Epidermal melanocyte (primary cell): ENCODE measurements at regions not wholly inside any gene's neighbourhood (a gene's known extent, or its start where the extent isn't known, plus 50 kb on each side); places are given as distances from the start of the nearest gene placed in this dataset.

ENCODE experiments used
- DNase-seq: peaks from one replicate; pipeline ENCODE4 v3.0.0; 2011; ENCODE audit warnings: low spot score; ENCODE audit not compliant: insufficient read length

DNA sequence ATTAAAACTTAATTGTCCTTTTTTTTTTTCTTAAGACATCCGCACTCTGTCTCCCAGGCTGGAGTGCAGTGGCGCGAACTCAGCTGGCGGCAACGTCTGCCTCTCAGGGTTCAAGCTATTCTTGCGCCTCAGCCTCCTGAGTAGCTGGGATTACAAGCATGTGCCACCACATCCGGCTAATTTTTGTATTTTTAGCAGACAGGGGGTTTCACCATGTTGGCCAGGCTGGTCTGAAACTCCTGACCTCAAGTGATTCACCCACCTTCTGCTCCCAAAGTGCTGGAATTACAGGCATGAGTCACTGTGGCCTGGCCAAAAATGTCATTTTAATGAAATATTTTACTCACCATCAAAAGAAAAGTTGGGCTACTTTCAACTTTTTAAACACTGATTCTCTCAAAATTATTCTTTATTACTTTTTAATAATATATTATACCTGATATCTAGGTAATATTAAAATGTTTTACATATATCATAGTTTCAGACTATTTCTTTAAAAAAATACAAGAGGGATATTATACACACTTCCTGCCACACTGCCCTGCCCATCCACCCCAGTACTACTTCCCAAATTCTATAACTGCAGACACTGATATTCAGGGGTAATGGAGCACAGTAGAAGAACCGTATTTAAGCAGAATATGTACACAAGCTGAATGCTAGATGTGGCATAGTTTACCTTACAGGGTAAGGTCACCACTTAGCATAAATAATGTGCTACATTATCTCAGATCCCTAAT, 723.9 kb upstream of the ZNF385D start:
- DNase-seq = no peak

DNA sequence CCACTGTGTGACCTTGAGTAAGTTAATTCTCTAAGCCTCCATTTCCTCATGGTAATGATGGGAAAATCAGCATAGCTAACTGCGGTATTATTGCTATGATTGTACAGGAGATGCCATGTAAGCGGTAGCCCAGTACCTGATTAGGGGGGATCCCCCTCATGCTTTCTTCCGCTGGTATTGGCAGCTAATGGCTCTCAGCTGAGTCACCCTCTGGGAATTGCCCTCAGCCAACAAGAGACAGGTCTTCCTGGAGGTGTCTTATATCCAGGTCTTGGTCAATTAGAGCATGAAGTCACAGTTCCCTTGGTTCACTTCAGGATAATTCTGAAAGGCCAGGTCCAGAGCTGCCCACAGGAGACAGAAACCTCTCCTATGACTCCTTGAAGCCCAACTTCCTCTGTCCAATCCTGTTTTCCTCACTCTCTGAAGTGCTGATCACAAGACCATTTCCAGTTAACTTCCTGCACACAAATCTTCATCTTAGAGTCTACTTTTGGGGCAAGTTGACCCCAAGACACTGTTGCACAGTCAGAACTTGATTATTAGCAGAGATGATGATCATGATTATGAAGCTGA, 724.7 kb upstream of the ZNF385D start:
- no peak for DNase-seq

DNA sequence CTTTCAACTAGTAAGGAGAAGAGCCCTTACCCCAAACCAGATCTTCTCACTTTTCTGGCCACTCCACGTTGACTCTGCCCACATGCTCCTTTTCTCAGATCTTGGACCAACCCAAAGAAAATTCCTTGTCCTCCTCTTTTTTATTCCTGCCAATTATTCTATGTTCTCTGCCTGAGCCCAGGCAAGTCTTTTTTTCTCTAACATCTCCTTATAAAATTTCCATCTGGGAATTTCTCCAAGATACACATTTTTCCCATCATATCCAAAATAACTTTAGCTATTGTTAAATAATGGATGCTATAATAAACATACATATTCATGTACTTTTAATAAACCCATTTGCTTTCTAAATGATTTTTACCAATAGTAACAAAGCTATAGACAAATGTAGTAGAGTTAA, 726.0 kb upstream of the ZNF385D start:
- DNase-seq = no peak

DNA sequence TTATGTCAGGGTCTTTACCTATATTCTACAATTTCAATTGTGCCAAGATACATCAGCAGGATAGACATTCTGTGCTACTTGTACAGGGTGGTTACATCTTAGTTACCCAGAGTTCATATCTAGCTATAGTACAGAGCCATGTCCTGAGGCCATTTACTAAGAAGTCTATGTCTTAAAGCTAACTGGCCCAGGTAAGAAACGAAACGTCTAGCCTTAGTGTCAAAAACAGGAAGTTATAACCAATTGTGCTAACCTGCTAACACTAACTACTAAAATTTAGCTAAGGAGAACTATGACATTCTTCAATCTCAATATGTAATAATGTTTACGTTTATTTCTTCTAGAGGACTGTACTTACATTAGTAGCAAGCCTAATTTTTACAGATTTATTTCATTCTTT, 717.2 kb upstream of the UBE2E2 start:
- DNase-seq = no peak

DNA sequence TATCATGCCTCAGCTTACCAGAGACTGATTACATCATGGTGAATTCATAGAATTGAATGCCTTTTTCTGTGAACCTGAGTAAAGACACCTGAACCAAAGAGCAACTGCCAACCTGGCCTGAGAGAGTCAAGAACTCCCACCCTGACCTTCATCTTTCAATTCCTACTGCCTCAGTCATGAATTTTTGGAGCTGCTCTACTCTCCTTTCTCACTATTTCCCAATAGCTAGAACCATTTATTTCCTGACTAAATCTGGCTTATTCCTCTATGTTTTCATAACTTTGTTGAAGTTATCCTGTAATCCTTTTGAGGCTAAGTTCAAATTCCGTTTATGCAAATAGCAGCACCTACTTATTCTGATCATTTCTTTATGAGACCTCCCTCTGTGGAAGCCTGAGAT, 712.4 kb upstream of the UBE2E2 start:
- no peak for DNase-seq

DNA sequence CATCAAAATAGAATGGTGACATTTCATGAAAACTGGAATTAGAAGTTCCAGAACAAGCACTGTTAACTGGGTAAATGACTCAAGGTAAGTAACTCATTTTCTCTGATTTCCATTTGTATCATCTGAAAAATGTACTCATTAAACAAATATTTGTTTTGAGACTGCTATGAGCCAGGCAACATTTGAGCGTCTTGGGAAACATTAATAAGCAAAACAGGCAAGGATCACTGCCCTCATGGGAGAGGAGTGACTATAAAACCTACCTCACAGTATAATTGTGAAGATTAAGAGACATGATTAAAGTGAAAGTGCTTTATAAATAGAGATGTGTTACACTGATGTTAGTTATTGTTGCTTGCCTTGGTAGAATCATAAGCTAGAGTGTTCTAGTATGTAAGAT, 711.8 kb upstream of the UBE2E2 start:
- no peak for DNase-seq

DNA sequence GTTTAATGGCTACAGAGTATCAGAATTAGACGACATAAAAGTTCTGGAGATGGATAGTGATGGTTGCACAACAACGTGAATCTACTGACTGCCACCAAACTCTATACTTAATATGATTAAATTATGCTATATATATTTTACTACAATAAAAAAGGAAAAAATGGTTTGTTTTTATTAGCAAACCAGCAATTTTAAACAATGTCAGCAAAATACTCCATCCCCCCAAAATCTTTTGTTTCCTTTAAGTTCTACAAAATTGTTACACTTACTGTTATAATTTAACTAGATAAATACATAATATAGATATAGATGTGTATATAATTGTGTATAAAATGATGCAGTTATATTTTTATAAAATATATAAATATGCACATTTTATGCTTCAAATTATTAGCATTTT, 710.8 kb upstream of the UBE2E2 start:
- DNase-seq = no peak

DNA sequence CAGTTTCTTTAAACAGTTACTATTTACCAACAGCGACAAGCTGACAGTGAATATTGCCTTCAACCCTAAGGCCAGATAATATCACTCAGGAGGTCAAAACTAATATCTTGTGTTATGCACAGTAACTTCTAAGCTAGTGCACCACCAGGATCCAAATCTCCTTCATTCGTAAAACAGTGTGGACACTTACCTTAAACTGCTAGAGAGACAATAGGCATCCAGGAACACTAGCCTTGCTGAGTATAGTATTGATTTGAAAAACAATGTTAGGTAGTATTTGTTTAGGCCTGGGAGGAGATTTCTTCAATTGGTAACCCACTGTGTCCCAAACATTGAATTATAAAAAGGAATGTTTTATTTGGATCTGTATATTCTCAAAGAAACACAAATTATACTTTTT, 707.9 kb upstream of the UBE2E2 start:
- DNase-seq = no peak

DNA sequence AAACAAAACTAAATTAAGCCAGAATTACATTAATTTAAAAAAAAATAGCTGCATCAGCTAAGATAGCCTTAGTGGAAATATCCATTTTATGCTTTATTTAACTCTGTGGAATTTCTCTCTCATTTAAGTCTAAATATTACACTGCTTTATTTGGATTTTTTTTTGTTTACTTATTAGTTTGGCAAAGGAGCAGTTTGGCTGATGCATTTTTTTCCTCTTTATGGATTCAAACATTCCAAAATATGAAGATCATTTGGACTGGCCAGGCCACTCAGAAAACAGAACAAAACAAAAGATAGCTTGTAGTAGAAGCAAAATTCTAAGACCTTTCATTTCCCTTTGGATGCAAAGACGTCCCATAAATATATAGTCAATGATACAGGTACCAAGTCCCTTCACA, 707.3 kb upstream of the UBE2E2 start:
- no peak for DNase-seq

DNA sequence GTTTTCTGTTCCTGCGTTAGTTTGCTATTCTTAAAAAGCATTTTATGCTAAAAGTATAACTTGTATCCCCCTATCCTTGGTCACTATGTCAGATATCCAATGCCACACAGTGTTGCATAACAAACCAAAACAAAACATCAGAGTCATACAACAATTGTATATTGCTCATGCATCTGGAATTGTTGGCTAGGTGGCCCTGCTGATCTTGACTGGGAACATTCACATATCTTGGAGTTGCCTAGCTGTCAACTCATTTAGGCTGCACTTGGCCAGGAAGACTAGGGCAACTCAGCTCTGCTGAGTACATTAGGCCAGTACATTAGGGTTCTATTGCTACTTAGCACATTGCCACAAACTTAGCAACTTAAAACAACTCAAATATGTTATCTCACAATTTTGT, 706.5 kb upstream of the UBE2E2 start:
- no peak for DNase-seq

DNA sequence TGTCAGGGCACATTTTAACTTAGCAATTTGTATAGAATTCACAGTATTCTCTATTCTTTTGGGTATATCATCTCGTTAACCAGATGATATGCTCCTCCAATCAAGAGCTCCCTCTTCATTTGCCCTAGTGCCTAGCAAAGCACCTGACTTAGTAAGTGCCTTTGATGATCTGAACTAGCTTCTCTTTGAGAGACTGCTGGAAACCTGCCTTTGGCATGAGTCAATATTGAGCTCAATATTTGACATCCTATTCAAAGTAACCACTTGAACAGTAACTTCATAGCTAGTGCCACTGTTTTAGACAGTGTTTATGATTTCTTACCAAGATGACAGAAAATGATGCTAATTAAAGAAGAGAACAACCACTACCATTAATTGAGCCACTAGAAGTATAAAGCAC, 696.3 kb upstream of the UBE2E2 start:
- no peak for DNase-seq

DNA sequence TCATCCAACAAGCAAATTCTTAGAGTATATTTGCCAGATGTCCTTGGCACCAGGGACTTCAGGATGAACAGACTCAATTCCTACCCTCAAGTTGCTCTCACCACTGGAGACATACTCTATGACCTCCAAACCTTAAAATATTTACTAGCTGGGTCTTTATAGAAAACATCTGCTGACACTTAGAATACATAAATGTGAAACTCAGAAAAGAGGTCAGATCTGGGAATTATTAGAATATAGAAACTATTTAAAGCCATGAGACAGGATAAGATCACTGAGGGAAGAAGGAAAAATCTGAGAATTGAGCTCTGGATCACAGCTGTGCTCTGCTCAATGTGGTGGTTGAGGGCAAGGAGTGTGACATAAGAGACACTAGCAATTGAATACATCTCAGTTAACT, 695.4 kb upstream of the UBE2E2 start:
- DNase-seq = no peak

DNA sequence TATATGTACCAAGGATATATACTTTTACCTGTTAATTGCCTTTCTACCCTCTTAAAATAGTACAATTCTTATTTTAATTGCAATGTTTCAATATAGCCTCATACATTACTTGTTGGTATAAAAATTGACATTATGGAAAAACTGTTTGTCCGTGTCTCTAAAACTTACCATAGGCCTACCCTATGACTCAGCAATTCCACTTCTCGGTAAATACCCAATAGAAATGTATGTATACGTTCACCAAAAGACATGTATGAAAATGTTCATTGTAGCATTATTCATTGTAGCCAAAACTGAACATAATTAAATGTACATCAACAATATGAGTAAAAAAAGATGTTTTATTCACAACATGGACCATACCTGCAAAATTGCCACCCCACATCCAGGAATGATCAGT, 679.2 kb upstream of the UBE2E2 start:
- no peak for DNase-seq

DNA sequence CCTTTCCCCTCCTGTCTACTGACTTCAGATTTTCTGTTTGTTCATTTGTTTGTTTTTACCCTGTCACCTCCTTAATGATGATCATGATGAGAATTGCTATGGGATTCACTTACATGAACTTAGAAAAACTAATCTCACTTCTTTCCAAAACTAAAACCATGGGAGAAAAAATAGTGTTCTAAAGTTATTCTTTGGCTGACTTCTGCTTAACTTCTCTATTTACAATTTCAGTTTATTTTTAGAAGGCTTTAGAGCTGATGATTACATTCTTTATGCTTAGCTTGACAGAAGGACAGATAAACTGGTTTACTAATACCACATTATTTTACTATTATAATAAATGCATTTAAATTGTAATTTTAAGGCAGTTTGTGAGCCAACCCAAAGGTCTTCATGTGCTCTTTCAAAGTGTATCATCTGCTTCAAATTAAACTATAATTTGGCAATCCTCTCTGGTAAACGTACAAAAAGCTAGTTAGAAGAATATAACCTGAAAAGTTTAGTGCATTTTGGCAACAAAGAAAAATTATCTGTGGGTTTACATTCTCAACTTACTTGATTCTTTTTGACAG, 676.8 kb upstream of the UBE2E2 start:
- no peak for DNase-seq

DNA sequence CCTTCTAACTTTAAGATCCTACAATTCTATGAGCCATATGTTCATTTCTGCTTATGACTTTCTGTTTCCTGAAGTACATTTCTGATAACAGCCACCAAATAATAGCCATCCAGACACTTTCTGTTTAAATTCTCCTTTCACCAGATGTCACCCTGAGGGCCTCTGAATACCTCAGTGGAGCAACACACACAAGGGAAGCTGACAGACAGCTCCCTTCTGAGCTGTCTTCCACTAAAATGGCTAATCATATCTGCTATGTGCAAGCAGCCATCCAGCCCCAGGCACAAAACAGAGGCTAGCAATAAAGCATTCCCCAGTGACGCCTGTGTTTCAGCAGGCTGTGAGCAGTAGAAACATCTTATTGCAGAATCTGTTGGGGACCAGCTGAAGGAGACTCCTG, 666.6 kb upstream of the UBE2E2 start:
- no peak for DNase-seq

DNA sequence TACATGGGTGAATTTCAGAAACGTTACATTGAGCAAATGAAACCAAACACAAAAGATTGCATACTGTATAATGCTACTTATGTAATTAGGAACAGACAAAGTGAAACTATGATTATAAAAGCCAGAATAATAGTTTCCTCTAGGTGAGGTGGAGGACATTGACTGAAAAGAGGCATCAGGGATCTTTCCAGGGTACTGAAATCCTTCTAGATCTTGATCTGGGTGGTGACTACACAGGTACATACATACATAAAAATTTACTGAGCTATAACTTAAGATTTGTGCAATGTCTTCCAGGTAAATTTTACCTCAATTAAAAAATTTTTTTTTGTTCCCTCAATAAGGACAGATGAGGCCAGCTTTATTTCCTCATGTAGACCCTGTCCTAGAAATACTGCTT, 665.6 kb upstream of the UBE2E2 start:
- no peak for DNase-seq

DNA sequence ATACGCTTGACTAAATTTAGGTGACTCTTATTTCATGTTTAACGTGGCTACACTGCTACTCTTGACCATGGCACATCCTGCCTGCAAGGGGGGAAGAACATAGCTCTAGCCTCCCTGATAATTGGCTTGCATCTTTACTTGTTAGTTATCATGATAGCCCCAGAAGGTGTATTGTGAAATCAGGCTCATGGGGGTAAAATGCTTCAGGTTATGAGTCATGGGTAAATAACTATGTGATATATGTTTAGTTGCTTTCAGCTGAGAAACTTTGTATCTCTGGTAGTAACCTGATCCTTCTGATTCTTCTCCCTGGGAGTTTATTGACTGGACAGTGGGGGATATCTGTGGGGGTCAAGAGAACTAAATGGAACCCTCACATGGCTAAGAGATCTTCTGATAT, 660.8 kb upstream of the UBE2E2 start:
- no peak for DNase-seq

DNA sequence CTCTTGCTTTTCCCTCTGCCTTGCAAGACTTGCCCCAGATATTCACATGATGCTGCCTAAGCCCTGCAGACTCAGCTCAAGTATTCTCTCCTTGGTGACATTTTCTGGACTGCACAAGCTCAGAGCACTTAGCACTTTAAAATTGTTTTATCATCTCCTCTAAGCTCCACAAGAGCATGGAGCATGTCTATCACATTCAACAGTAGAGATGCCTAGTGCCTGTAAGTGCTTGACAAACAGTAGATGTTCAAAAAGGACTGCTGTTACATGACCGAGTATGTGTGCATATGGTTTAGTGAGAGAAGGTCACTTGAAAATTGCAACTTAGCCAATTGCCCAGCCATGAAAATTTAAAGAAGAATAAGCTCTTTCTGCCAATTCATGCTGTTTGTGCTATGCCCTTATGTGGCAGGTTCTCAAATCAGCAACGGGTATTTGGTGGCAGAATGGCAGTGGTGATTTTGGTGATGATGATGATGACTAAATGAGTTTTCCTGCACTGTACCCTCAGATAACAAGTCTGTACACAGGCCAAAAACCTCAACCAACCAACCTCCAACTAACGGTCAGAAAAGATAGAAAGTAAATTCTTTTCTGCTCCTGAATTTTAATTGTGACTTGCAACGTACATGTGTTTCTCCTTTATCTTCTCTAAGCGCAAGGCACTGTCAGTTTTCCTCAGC, 647.2 kb upstream of the UBE2E2 start:
- DNase-seq = no peak

DNA sequence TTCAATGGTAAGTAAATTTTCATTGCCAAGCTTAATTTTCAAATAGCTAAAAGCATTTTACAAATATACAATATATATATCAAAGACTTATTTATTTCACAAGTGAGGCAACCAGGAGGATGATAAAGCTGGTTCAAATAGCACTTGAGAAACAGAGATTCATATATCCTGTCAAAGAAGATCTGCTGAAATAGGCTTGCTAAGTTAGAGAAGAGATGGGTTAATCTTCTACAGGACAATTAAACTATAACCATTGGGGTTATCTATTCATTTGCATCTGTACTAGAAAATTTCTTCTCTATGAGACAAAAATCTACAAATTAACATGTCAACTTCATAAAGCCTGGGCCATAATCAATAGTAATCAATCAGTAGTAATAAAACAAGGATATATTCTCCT, 637.7 kb upstream of the UBE2E2 start:
- no peak for DNase-seq

DNA sequence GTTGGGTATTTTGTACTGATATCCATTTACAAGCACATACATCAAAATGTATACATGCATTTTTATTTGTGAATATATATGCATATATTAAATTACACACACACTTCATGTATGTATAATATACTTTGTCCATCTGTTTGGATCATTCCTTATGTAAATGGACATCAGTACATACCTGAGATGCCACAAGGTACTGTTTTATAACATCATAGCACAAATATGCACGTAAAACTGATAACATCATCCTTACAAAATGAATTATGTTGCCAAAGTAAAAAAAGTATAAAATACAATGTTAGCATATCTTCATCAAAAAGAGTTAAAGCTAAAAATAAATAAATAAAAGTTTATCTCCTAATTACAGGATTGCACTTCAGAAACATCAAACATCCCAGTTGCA, 634.8 kb upstream of the UBE2E2 start:
- no peak for DNase-seq

DNA sequence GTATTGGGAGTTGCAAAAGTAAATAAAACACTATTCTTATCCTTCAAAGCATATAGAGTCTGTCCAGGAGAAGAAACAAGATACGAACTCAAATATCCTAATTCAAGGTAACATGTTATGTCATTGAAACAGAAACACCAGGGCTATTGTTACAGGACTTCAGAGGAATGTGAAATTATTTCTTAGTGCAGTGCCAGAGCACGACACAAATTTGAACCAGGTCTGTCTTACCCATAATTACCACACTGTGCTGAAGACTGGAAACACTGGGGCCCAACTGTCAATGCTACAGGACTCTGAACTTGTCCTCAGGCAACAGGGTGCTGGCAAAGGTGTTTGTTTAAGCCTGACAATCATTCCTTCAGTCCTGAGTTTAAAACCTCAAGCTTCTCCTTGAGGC, 633.6 kb upstream of the UBE2E2 start:
- DNase-seq = no peak

DNA sequence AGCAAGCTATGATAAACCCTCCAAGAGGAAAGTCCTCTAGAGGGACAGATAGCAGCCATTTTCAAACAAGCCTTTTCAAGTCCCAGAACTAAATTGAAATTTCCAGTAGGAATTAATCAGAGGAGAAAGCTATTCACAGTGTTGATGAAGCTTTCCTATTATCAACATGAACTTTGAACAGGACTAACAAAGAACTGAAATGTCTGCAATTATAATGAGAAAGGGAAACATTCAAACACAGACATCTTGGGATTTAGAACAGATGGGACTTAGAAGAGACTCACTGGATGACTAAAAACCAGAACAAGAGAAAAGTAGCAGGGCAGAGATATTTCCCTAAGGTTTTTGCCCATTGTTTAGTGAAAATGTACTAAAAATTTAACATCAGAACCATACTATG, 622.1 kb upstream of the UBE2E2 start:
- DNase-seq = no peak

DNA sequence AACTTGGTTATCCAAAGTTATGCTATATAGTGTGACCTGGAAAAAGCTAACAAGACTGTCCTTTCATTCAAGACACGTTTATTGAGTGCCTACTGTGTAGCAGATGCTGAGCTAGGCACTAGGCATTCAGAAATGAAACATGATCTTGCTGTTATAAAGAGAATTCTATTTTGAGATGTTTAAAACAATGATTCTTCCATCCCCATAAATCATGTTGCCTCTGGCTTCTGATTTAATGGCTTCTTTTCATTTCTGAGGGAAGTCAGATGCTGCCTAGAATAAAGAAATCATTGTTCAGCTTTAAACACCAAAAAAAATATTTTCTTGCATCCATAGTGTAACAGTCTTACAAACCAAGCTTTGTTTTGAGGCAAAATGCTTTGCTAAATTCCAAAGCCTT, 620.9 kb upstream of the UBE2E2 start:
- peak; percentile 18 for DNase-seq
